ENCODE measurements at regions not wholly inside any gene's neighbourhood (a gene's known extent, or its start where the extent isn't known, plus 50 kb on each side); places are given as distances from the start of the nearest gene placed in this dataset.

DNA sequence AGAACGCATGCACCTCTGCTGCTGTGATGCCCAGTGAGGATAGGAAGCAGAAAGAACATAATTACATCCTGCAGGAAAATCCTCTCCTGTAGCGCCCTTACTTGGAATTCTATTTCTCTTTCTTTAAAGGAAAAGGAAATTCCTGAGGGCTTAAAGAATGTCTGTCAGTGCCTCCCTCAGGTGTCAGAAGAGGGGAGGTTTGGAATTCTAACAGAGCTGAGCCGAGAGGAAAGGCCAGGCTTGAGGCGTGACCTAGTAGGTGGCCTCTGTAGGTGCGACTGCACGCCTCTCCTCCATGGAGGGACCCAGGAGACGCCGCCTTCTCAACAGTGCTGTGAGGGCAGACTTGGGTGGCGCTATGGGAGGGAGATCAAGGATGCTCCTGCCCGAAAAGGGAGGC lies 55.9 kb upstream of the ERCC6L2 start:
- TF ChIP-seq, protein P1, sequence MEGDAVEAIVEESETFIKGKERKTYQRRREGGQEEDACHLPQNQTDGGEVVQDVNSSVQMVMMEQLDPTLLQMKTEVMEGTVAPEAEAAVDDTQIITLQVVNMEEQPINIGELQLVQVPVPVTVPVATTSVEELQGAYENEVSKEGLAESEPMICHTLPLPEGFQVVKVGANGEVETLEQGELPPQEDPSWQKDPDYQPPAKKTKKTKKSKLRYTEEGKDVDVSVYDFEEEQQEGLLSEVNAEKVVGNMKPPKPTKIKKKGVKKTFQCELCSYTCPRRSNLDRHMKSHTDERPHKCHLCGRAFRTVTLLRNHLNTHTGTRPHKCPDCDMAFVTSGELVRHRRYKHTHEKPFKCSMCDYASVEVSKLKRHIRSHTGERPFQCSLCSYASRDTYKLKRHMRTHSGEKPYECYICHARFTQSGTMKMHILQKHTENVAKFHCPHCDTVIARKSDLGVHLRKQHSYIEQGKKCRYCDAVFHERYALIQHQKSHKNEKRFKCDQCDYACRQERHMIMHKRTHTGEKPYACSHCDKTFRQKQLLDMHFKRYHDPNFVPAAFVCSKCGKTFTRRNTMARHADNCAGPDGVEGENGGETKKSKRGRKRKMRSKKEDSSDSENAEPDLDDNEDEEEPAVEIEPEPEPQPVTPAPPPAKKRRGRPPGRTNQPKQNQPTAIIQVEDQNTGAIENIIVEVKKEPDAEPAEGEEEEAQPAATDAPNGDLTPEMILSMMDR (IDR thresholded peaks at IDR 0.05; ENCODE audit: insufficient read depth, low read length, poor library complexity, severe bottlenecking) = no peak
- no peak for TF ChIP-seq EZH2phosphoT487 (conservative IDR thresholded peaks at IDR 0.05; ENCODE audit: low read length)

All from SU-DHL-6 (cell line).